Lower leg skin (tissue), 4 donors: ENCODE measurements at regions not wholly inside any gene's neighbourhood (a gene's known extent, or its start where the extent isn't known, plus 50 kb on each side); places are given as distances from the start of the nearest gene placed in this dataset.
"Not testable (repeated sequence)": the region's sequence is repeated elsewhere in the genome, so short reads cannot be mapped to it uniquely, and the experiment has no call there.

Experiments used
- DNase-seq, 2 donors: peaks; one replicate each; pipeline ENCODE4 v3.0.0-alpha.2; 2019; ENCODE audit warnings: low spot score in 2 of 2
- H3K4me3 ChIP-seq: fragments of 200-600 bp; sonication (generic); 2 replicates; pipeline ENCODE4 v1.5.1; 2017; ENCODE audit warnings: mild to moderate bottlenecking, low read depth; ENCODE audit not compliant: poor library complexity, severe bottlenecking
- CTCF ChIP-seq, 3 donors: fragments of 450-650 bp; IDR thresholded peaks; one replicate each; pipeline ENCODE4 v1.5.1; 2016; ENCODE audit warnings: antibody characterized with exemption in 3 of 3, mild to moderate bottlenecking in 3 of 3, moderate library complexity in 2 of 3
- POLR2A ChIP-seq, 2 donors: fragments of 450-650 bp; IDR thresholded peaks; one replicate each; pipeline ENCODE4 v1.6.1; 2016 to 2017; ENCODE audit warnings: antibody characterized with exemption in 2 of 2, mild to moderate bottlenecking in 1 of 2, moderate library complexity in 1 of 2
- WGBS, 2 donors: methylation state at CpG; one replicate each; pipeline ENCODE4 v1.1.5; 2018; 5-methylcytosine and 5-hydroxymethylcytosine counted together
- intact Hi-C: fragments of 100-400 bp; cut with DNase I; formaldehyde crosslinking; loops from one replicate; pipeline ENCODE4 v1.15.0; 2023; ENCODE audit warnings: low total_unique reads

GRCh38 chr7:119065966-119066365, 841.5 kb downstream of the ANKRD7 start:
- TF ChIP-seq POLR2A (IDR thresholded peaks at IDR 0.05) (no peak), CTCF (IDR thresholded peaks at IDR 0.05) (no peak)
- intact Hi-C loops = no loop called here
- no peak overlapping the region for H3K4me3 ChIP-seq
- DNase-seq = no peak
- WGBS, 2 donors = 81 to 87% methylated on average over 4 of the region's 4 CpGs

GRCh38 chr7:119086026-119086425, 861.5 kb downstream of the ANKRD7 start:
- TF ChIP-seq CTCF (IDR thresholded peaks at IDR 0.05) = no peak
- TF ChIP-seq POLR2A (IDR thresholded peaks at IDR 0.05) = no peak
- intact Hi-C loops = no loop called here
- no peak overlapping the region for H3K4me3 ChIP-seq
- 91 to 94% methylated on average over 1 of the region's 1 CpG for WGBS, 2 donors
- DNase-seq = no peak

- intact Hi-C loops = no loop called here
- DNase-seq = no peak
- no peak overlapping the region for H3K4me3 ChIP-seq
- TF ChIP-seq CTCF (IDR thresholded peaks at IDR 0.05) (no peak), POLR2A (IDR thresholded peaks at IDR 0.05) (no peak)
Measured at GRCh38 chr7:119090851-119091250, 866.3 kb downstream of the ANKRD7 start.

DNA sequence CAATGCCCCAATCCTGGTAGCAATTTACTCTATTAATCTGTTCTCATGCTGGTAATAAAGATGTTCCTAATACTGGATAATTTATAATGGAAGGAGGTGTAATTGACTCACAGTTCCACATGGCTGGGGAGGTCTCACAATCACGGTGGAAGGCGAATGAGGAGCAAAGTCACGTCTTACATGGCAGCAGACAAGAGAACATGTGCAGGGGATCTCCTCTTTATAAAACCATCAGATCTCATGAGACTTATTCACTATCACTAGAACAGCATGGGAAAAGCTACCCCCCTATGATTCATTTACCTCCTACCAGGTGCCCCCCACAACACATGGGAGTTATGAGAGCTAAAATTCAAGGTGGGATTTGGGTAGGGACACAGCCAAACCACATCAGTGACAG, 872.2 kb downstream of the ANKRD7 start:
- WGBS, 2 donors = 89 to 93% methylated on average over 3 of the region's 3 CpGs
- DNase-seq = no peak
- TF ChIP-seq CTCF (IDR thresholded peaks at IDR 0.05) (no peak), POLR2A (IDR thresholded peaks at IDR 0.05) (no peak)

DNA sequence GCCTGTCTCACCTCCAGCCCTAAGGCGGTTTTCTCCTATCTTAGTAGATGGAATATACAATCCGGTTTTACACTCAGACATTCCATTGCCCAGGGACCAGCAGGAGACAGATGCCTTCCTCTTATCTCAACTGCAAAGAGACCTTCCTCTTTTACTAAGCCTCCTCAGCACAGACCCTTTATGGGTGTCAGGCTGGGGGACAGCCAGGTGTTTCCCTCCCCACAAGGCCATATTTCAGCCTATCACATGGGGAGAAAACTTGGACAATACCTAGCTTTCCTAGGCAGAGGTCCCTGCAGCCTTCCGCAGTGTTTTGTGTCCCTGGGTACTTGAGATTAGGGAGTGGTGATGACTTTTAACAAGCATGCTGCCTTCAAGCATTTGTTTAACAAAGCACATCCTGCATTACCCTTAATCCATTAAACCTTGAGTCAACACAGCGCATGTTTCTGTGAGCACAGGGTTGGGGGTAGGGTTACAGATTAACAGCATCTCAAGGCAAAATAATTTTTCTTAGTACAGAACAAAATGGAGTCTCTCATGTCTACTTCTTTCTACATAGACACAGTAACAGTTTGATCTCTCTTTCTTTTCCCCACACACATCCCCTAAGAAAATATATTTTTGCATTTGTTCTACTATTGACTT, 876.2 kb downstream of the ANKRD7 start:
- H3K4me3 ChIP-seq, intact Hi-C loops, DNase-seq: not testable (repeated sequence)
- WGBS, 2 donors = 50 to 61% methylated on average over 4 of the region's 4 CpGs

More for the DNA sequence above, 872.2 kb downstream of the ANKRD7 start:
- intact Hi-C loops = no loop called here
- no peak overlapping the region for H3K4me3 ChIP-seq

DNA sequence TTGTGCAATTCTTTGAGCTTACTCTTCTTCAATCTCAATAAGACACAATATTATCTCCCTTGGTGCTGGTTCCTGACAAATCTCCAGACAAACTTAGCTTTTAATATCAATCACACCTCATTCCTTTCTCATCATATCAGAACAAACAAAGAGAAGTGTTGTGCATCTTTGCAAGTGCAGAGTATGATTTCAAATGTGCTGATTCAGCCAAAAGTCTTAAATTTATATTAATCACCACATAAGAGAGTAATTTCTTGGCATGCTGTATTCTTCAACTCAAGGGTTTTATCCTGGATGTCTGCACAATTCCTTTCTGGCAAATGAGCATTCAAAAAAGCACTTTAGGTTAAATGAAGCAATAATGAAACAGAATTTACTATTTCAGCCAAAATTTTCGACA, 877.8 kb downstream of the ANKRD7 start:
- 70% methylated on average over 1 of the region's 1 CpG for WGBS, 2 donors
- H3K4me3 ChIP-seq = no peak overlapping the region
- TF ChIP-seq CTCF (IDR thresholded peaks at IDR 0.05) (no peak), POLR2A (IDR thresholded peaks at IDR 0.05) (no peak)
- intact Hi-C loops = no loop called here
- no peak for DNase-seq
